ENCODE measurements at regions not wholly inside any gene's neighbourhood (a gene's known extent, or its start where the extent isn't known, plus 50 kb on each side); places are given as distances from the start of the nearest gene placed in this dataset.

GRCh38 chrX:115988825-115989224 is 181.7 kb upstream of the AGTR2 start:
- TF ChIP-seq EP300 (IDR thresholded peaks at IDR 0.05) = no peak
- TF ChIP-seq CTCF (IDR thresholded peaks at IDR 0.05) = no peak
- no peak for TF ChIP-seq POLR2A (IDR thresholded peaks at IDR 0.05)
- no peak for TF ChIP-seq POLR2AphosphoS5 (IDR thresholded peaks at IDR 0.05)

Measured in sigmoid colon (tissue), 4 donors.